NCI-H526 treated with DMSO at 0.1 percent for 48 hours (cell line): ENCODE measurements at regions not wholly inside any gene's neighbourhood (a gene's known extent, or its start where the extent isn't known, plus 50 kb on each side); places are given as distances from the start of the nearest gene placed in this dataset.

Experiments used
- DNase-seq: peaks from one replicate; lab custom pipeline; 2025; lab: John Stamatoyannopoulos, UW

DNA sequence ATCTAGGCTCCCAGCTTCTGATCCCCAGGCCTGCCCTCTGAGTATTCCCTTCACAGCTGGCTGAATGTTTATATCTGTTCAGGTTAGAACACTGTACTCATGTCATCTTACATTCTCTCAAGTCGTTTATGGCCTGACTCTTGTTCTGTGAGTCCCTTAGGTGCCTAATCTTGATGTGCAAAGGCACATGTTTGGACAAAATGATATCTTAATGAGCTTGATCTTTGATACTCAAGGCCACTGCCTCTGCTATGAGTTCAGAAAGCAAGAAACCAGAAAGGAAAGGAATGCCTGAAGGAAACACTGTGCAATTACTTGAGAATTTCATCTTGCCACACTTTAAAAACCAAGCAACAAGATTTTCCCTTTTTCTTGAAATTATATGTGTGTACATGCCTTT is 391.8 kb upstream of the ZNF608 start:
- DNase-seq, result no peak

DNA sequence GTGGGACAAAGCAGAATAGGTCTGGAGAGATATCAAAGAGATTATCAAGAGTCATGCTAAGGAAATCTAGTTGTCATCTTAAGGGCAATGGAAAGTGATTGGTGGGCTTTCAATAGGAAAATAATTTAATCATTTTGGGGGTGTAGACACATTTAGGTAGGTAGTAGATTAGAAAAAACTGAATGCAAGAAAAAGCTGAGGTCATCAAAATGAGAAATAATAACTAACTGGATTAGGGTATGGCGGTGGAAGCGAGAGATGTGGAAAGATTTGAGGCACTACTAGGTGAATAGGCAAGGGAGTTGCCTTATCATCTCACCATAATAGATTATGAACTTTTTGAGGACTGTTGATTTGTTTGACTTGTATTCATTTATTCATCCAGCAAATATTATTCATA is 393.2 kb upstream of the ZNF608 start:
- DNase-seq, result no peak

DNA sequence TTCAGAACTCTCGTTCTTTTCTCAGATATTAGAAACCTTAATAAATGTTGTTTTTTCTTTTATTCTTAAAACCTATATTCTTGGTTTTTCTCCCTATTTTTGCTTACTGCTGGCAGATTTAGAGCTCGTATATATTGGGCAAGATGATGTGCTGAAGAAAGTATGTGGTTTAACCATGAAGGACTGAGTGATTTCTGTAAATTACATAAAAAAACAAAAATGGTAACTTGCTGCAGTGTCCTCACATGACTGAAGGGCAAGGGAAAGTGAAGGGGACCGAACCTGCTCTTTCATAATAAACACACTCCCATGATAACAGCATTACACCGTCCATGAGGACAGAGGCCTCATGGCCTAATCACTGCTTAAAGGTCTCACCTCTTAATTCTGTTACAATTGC is 393.8 kb upstream of the ZNF608 start:
- no peak for DNase-seq

DNA sequence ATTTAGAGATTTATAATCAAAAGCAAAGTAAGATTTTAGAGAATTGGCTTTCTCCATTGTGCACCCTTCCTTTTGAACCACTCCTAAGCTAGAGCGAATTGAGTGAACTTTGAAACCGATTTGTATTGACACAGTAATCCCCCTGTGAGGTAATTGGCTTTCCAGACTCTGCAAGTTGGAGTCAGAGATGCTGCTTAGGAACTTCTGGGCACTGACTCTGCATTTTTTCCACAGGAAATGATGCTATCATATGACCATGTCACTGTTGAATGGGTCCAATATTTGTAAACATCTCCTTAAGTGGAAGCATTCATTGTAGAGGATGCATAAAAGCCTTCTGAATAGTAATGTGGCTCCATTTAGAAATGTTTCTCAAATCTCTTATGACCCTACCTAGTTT is 394.4 kb upstream of the ZNF608 start:
- DNase-seq, result no peak

DNA sequence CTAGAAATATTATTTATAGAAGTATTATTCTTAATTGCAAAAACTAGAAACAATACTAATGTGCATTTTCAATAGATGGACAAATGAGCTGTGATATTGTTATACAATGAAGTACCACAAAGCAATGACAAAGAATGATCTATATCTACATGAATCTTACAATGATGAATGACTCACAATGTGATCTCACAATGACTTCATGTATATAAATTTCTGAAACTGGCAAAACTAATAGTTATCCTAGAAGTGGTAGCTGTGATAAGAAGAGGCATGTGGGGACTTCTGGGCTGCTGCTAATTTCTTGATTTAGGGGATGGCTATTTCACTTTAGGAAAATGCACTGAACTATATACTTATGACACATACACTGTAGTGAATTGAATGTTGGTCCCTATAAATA is 396.0 kb upstream of the ZNF608 start:
- DNase-seq, result no peak

DNA sequence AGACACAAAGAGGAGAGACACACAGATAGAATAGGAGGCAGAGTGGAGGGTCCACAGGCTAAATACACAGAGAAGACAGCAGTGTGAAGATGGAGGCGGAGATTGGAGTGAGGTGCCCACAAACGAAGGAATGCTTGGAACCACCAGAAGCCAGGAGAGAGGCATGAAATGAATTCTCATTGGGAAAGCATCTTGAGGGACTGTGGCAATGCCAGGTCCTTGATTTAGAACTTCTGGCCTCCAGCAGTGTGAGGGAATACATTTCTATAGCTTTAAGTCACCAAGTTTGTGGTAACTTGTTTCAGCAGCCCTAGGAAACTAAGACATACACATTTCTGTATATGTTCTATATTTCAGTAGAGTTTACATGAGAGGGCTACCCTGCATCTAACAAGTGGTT is 396.6 kb upstream of the ZNF608 start:
- no peak for DNase-seq

DNA sequence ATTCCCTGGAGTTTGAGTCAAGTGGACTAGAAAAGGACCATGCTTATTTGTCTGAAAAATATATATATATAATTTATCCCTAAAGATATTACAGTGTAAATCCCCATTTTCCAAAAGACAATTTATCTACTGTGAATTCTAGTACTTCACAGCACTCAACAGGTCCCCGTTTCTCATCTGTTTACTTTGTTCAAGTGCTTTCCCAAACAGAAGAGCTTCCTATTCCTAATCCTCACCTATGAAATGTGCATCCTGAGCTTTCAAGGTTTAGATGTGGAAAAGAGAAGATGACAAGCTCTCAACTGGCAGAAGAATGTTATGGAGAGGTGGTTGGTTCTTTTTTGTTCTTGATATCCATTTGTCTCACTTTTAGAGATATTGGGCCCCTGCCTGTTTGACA is 401.6 kb upstream of the ZNF608 start:
- no peak for DNase-seq

DNA sequence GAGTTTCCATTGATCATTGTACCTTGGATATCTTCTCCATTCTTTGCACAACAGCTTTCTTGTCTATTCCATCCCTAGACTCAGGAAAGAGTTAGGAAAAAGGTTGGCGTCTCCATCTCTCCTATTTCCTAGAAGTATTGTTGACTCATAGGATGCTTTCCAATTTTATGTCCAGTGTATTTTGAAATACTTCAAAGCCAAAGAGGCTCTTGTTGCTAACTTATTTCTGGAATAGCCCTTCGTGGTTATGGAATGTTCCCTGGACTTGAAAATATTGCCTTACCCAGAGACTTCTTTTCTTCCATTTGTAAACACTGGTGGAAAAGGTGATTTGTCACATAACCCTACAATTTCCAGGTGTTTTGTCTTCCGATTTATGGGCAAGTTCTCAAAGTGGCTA is 402.3 kb upstream of the ZNF608 start:
- no peak for DNase-seq

DNA sequence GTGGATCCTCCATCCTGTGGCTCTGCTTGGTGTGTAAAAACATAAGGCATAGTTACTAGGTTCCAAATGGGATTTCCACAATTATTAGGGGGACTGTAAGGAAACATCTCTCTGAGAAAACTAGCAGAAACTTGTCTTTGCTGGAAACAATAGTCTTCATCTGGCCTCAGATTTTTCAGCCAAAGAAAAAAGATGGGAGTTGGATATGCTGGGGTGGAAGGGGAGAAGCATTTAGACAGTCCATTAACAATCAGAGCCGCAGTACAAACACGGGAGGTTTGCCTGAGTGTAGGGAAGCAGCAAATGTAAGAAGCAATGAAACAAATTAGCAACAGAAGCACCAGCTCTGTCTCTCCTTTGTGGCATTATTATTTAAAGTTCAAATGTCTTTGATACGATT is 402.7 kb upstream of the ZNF608 start:
- no peak for DNase-seq

DNA sequence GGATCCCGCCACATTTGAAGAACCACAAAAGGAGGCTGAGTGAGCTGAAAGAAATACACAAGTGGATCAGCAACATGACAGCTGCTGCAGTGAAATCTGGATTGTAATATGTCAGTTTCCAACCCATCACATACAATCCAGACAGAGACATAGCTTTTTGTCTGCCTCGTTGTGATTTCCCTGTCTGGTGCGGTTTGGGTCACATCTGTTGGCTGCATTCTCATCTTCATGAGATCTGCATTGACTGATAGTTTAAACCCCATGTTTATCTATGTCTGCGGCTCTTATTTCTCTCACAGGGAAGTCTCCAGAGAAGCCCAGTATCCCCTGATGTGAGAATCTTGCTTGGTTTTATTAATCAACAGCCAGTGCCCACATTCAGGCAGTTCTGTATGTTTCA is 403.1 kb upstream of the ZNF608 start:
- DNase-seq, result no peak

DNA sequence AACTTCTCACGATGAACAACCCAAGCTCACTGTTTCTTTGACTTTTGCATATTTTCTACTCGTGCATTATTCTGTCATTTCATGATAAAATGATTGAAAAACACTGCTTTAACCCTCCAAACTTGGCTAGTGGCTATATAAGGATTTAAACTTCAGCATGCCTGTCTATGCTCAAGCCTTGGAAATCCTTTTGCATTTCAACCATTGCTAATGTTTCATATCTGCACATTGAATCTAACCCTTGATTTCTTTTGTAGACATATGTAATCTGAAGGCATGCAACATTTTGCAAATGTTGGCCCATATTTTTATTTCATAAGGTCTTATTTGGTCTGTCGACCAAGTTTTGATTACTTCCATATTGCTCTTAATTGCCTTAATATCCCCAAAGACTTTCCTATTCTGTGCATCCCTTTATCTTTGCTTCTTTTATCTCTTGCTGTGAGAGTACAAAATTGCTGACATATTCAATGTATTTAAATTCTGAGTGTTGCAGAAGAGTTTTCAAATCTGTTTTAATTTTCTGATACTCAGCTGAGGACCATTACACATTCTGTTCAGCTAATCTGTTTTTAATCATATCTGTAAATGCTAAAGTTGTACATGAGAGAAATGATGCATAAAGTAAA is 403.7 kb upstream of the ZNF608 start:
- no peak for DNase-seq

DNA sequence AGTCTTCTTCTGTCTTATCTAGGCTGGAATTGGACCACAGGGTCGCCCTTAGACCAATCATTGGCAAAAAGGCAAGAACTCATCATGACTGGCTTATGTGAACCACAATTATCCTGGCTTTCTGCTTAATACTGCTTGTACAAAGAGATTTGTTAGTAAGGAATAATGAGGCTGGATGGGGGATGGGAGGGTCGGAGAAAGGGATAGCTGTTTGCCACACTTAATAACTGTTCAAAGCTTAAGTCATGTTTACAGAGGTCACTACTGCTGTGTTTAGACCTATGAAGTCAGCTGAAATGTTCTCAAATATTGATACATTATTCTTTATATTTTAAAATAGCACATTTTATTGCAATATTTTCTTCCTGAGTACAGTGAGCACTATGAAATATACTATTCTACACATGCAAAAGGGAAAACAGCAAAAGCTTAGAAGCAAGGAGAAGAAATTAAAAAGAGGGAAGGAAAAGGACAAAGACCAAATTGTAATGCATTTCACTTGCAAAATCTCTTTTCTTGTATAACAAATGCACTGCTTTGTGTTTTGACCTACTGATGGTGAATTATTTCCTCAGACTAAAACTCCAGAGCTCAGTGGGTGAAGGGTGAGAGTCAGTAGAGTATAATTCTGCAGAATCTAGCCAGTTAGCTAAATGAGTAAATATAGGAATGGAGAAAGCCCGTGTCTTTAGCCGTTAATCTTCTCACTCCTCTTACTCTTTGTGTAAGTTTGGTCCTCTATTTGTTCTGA is 404.9 kb upstream of the ZNF608 start:
- no peak for DNase-seq

DNA sequence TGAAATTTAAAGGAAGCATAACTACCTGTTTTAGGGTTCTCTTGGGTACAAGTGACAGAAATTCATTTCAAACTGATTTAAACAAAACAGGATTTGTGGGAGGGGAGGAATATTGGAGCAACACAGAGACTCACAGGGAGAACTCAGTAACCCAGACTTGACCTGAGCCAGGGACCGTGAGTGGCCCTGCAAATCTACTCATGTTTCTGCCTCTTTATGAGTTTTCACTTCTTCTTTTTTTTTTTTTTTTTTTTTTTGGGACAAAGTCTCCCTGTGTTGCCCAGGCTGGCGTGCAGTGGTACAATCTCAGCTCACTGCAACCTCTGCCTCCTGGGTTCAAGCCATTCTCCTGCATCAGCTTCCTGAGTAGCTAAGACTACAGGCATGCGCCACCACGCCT is 405.6 kb upstream of the ZNF608 start:
- no peak for DNase-seq

DNA sequence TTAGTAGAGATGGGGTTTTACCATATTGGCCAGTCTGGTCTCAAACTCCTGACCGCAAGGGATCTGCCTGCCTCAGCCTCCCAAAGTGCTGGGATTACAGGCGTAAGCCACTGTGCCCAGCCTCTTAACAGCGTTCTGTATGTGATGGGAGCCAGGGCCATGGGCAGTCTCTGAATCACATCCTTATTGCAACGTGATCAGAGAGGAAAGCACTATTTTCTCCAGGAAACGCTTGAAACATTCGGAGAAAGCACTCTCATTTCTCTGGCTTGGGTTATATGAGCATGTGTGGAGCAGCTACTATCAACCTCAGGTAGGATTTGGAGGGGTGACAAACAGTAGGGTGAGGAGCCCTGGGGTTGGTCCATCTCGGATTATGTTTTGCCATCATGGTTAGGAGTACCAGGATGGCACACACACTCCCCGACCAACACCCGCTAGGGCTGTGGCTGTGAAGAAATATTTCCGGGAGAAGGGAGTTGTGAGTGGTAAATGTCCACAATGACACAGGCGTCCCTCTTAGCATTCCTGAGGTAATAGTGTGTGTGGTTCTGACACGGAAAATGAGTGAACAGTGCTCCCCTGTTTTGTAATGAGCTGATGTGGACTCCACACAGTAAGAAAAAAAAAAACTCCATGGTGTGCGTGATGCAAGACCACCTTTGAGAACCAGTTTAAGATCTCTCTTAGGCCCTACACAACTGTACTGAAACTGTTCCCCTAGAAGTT is 406.2 kb upstream of the ZNF608 start:
- DNase-seq, result no peak

DNA sequence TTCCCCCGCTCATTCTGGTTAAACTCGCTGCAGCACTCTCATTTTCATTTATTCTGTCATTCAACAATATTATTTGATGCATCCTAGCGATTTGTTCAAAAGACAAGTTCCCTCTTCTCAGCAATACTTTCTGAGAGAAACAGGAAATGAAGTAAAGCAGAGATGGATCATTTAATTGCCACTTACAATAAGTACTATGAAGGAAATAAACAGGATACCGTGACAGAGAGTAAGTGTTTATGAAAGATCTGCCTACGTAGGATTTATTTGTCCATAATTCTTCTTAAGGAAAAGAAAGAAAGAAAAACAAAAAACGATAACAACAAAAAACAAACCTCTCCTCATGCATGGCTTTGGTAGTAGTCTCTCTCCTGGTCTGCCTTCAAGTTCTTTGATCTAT is 406.8 kb upstream of the ZNF608 start:
- DNase-seq, result no peak

DNA sequence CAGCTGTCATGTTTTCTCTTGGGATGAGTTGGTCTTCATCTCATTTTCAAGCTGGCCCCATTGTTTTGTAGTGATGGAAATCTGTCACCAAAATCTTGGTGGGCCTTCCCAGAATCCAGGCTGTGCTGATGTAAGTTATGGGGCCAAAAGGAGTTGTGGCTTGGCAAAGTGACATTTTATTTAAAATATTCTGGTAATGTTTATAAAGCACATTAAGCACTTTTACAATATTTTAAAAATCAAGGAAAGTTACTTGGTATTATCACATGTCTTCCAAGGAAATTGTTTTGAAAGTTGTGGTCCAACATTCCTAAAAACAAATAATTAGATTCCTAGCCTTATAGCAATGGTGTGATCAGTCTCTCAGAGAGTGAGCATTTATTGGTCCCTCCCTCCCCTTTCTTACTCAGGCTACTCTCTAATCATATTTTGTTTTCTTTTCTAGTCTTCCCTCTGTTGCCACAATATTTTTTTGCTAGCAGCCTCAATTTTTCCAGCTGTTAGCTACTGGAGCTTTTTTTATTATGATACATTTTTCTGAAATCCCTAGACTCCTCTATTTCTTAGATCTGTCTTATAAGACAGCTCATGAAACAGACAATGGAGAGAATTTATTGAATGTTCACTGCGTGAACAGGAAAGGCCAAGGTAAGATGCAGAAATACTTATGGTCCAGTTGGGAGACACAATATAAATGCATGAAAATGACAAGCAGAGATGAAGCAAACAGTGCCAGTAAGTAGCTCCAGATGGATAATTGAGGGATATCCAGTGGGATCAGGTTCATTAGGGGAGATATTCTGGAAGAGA is 408.1 kb upstream of the ZNF608 start:
- DNase-seq, result no peak

DNA sequence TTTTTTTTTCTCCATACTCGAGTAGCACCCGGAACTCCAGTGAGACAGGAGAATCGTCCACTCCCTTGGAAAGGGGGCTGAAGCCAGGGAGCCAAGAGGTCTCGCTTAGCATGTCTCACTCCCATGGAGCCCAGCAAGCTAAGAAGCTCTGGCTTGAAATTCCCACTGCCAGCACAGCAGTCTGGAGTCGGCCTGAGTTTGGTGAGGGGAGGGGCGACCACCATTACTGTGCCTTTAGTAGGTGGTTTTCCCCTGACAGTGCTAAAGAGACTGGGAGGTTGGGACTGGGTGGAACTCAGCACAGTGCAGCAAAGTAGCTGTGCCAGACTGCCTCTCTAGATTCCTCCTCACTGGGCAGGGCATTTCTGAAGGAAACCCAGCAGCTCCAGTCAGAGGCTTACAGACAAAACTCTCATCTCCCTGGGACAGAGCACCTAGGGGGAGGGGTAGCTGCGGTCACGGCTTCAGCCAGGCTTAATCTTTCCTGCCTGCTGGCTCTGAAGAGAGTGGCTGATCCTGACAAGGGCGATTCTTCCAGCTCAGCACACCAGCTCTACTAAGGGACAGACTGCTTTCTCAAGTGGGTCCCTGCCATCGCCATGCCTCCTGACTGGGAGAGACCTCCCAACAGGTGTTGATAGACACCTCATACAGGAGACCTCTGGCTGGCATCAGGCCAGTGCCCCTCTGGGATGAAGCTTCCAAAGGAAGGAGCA is 414.5 kb upstream of the ZNF608 start:
- DNase-seq, result no peak

DNA sequence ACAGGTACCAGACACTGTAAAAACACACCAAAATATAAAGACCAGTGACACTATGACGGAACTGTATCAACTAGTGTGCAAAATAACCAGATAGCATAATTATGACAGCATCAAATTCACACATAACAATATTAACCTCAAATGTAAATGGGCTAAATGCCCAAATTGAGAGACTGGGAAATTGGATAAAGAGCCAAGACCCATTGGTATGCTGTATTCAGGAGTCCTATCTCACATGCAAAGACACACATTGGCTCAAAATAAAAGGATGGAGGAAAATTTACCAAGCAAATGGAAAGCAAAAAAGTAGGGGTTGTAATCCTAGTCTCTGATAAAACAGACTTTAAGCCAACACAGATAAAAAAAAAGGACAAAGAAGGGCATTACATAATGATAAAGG is 416.3 kb upstream of the ZNF608 start:
- DNase-seq, result no peak

DNA sequence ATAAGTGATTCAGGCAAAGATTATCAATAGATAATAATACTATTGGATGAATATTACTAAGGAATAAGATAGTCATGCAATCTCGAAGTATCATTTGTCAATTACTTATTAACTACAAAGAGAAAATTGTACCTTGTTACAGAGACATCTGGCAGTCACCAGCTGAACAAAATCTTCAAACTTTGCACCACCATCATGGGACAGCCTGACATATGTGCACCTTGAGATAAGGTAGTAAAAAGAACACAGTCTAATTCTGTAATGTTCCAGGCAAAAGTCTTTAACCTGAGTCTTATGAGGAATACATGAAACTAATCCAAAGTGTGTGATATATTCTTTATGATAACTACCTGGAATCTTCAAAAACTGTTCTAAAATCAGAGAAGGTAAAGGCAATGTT is 423.0 kb upstream of the ZNF608 start:
- DNase-seq, result no peak

DNA sequence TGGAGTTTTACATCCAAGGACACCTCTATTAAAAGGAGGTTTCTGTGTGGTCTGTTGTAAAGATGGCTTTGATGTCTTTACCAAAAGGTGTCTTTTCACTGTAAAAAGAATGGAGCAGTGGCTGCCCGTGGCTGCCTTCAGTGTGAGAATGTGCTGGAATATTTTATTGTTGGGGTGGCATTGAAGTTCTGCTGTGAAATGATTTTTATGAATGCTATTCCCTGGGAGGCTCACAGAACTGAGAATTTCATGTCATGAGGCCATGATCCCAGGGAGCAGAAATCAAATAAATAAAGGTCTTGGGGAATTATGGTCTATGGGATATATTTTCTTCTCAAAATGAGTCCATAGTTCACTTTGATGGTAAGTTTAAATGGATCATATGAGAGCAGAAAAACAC is 425.2 kb upstream of the ZNF608 start:
- no peak for DNase-seq

DNA sequence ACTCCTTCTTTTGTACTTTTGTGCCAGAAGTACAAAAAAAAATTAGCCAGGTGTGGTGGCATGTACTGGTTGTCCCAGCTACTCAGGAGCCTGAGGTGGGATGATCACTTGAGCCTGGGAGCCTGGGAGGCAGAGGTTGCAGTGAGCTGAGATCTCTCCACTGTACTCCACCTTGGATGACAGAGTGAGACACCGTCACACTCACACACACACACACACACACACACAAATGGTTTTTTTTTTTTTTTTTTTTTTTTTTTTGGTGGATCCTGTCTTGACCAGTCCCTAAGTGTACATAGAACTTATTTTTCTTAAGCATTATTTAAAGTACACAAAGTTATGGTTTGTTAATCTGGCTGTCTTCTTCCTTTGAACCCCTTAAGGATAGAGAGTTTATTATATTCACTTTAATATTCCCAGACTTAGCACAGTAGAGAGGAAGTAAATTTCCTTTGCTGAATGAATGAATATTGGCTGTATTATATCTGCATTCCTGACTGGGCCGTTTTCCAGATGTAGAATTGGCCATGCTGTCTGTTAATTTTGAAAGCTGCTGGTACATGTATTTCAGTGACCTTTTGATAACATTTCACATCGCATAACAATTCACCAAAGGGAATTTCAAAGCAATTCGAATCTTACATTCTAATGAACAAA is 429.0 kb upstream of the ZNF608 start:
- no peak for DNase-seq
